Keratinocyte (primary cell): ENCODE measurements at regions not wholly inside any gene's neighbourhood (a gene's known extent, or its start where the extent isn't known, plus 50 kb on each side); places are given as distances from the start of the nearest gene placed in this dataset.

ENCODE experiments used
- DNase-seq: peaks from one replicate; pipeline ENCODE4 v3.0.0-alpha.2; 2011; ENCODE audit warnings: low read depth, missing footprints, low spot score
- FAIRE-seq: peaks from 2 replicates; lab custom pipeline; 2011; peaks lifted over from hg19 to GRCh38; lab: Jason Lieb, UNC
- H2AFZ ChIP-seq: 2 replicates; pipeline ENCODE4 v1.6.0; 2012; ENCODE audit warnings: low read length, control low read depth, inconsistent platforms; ENCODE audit not compliant: control insufficient read depth
- H3K27ac ChIP-seq: 2 replicates; pipeline ENCODE4 v1.5.1; 2011; ENCODE audit warnings: low read length; ENCODE audit not compliant: control insufficient read depth, insufficient read depth
- H3K27me3 ChIP-seq: 3 replicates; pipeline ENCODE4 v1.6.0; 2011; ENCODE audit warnings: low read length; ENCODE audit not compliant: control insufficient read depth, insufficient read depth; ENCODE audit errors: extremely low read depth
- H3K36me3 ChIP-seq, 2 experiments: 2 replicates in 1 of 2; 3 replicates in 1 of 2; pipeline ENCODE4 v1.5.1; 2011; ENCODE audit warnings: low read length in 2 of 2, mild to moderate bottlenecking in 1 of 2; ENCODE audit not compliant: control insufficient read depth in 2 of 2, insufficient read depth in 2 of 2; ENCODE audit errors: extremely low read depth in 1 of 2
- H3K4me1 ChIP-seq: 3 replicates; pipeline ENCODE4 v1.5.1; 2011; ENCODE audit warnings: low read length; ENCODE audit not compliant: control insufficient read depth, insufficient read depth; ENCODE audit errors: extremely low read depth
- H3K4me2 ChIP-seq: 3 replicates; pipeline ENCODE4 v1.6.0; 2011; ENCODE audit warnings: low read depth, low read length; ENCODE audit not compliant: control insufficient read depth, insufficient read depth; ENCODE audit errors: extremely low read depth
- H3K4me3 ChIP-seq, 3 experiments: fragments of 200-600 bp in 1 of 3; sonication (generic) in 1 of 3; 2 replicates in 2 of 3; 3 replicates in 1 of 3; pipeline ENCODE4 v1.5.1; 2011 to 2016; ENCODE audit warnings: low read length in 3 of 3, mild to moderate bottlenecking in 3 of 3, control low read depth in 2 of 3, inconsistent platforms in 1 of 3, low read depth in 1 of 3, mixed read lengths in 1 of 3, mixed run types in 1 of 3, moderate library complexity in 1 of 3; ENCODE audit not compliant: control insufficient read depth in 2 of 3, insufficient read depth in 2 of 3; ENCODE audit errors: extremely low read depth in 1 of 3
- H3K79me2 ChIP-seq: 2 replicates; pipeline ENCODE4 v1.6.0; 2012; ENCODE audit warnings: low read length; ENCODE audit not compliant: control insufficient read depth, insufficient read depth
- H3K9ac ChIP-seq: 3 replicates; pipeline ENCODE4 v1.6.0; 2011; ENCODE audit warnings: low read length; ENCODE audit not compliant: control insufficient read depth, insufficient read depth; ENCODE audit errors: extremely low read depth
- H3K9me1 ChIP-seq: 3 replicates; pipeline ENCODE4 v1.6.0; 2011; ENCODE audit warnings: low read length; ENCODE audit not compliant: control insufficient read depth, insufficient read depth; ENCODE audit errors: extremely low read depth
- H3K9me3 ChIP-seq: 2 replicates; pipeline ENCODE4 v1.5.1; 2012; ENCODE audit warnings: low read depth, low read length; ENCODE audit not compliant: control insufficient read depth
- H4K20me1 ChIP-seq: 3 replicates; pipeline ENCODE4 v1.6.0; 2011; ENCODE audit warnings: low read length; ENCODE audit not compliant: control insufficient read depth, insufficient read depth; ENCODE audit errors: extremely low read depth
- EZH2 ChIP-seq: IDR thresholded peaks from one replicate; pipeline ENCODE4 v1.6.1; 2012; ENCODE audit warnings: inconsistent platforms, mild to moderate bottlenecking, low read length, moderate library complexity
- dilution Hi-C: fragments of 300-500 bp; cut with MboI; formaldehyde crosslinking; loops from one replicate; pipeline ENCODE4 v1.7.0; 2020; ENCODE audit warnings: low sequenced_read_pairs; ENCODE audit not compliant: extremely low pct_ligation_motif_present
- TF ChIP-seq, protein P1 (sequence below), 3 experiments: IDR thresholded peaks in 1 of 3; conservative IDR thresholded peaks in 1 of 3; optimal IDR thresholded peaks in 1 of 3; 2 replicates in 2 of 3; 3 replicates in 1 of 3; pipeline versions ENCODE3 to v1.5.1; 2011; ENCODE audit warnings: low read length in 3 of 3, mild to moderate bottlenecking in 3 of 3, moderate library complexity in 2 of 3, control low read depth in 1 of 3, inconsistent platforms in 1 of 3; ENCODE audit not compliant: insufficient read depth in 2 of 3; ENCODE audit errors: extremely low read depth in 1 of 3

DNA sequence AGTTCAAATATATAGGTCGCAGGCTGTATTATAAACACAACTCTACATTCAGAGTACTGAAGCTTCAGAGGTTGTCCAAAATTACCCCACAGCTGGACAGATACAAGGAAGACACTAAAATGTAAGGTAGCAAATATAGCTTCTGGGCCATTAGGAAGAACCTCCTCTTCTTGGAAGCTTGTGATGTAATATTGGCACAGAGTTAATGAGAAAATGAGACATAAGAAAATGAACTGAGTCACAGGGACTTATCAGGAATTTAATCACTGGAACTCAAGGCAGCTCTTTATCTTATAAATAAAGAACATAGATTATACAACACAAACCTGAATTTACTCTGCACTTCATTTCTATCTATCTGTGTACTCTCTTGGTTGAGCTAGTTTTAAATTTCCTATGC lies 344.7 kb downstream of the PCDH10 start:
- Histone ChIP-seq H3K9ac (no peak overlapping the region), H3K27me3 (no peaks in the 10 kb centered on the region), H3K9me3 (no peaks in the 10 kb centered on the region), H3K36me3 (no peaks in the 10 kb centered on the region), H3K27ac (no peak overlapping the region), H3K4me1 (no peaks in the 10 kb centered on the region), H3K79me2 (no peaks in the 10 kb centered on the region), H3K4me3 (no peak overlapping the region), H3K4me2 (no peak overlapping the region), H3K9me1 (no peaks in the 10 kb centered on the region), H4K20me1 (no peaks in the 10 kb centered on the region), H2AFZ (no peak overlapping the region)
- no peak for FAIRE-seq
- DNase-seq = no peak
- dilution Hi-C loops = no loop called here
- TF ChIP-seq, protein P1, sequence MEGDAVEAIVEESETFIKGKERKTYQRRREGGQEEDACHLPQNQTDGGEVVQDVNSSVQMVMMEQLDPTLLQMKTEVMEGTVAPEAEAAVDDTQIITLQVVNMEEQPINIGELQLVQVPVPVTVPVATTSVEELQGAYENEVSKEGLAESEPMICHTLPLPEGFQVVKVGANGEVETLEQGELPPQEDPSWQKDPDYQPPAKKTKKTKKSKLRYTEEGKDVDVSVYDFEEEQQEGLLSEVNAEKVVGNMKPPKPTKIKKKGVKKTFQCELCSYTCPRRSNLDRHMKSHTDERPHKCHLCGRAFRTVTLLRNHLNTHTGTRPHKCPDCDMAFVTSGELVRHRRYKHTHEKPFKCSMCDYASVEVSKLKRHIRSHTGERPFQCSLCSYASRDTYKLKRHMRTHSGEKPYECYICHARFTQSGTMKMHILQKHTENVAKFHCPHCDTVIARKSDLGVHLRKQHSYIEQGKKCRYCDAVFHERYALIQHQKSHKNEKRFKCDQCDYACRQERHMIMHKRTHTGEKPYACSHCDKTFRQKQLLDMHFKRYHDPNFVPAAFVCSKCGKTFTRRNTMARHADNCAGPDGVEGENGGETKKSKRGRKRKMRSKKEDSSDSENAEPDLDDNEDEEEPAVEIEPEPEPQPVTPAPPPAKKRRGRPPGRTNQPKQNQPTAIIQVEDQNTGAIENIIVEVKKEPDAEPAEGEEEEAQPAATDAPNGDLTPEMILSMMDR (optimal IDR thresholded peaks at IDR 0.05 in 1 of 3, IDR thresholded peaks at IDR 0.05 in 1 of 3, conservative IDR thresholded peaks at IDR 0.05 in 1 of 3; ENCODE audit: extremely low read depth in 1 of 3, insufficient read depth in 2 of 3, low read length in 3 of 3) = no peak
- TF ChIP-seq EZH2 = no peak

DNA sequence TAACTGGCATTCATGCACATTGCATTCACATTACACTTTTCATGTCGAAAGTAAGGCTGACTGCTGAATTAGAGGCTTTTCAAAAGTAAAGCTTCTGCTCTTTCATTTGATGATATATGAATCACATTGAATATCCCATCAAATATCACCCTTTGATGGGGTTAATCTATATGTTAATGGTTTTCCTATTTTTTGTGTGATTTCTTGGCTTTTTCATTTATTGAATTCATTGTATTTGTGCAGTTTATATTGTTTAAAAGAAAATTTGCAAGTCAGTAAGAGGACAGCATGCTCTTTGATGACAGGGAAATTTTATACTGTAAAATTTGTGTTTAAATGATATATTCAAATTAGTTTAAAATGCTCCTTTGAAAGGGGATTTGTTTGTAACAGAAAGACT lies 344.1 kb downstream of the PCDH10 start:
- no peaks in the 10 kb centered on the region for H3K79me2 ChIP-seq
- FAIRE-seq = no peak
- no peaks in the 10 kb centered on the region for H3K36me3 ChIP-seq
- no peak overlapping the region for H3K4me3 ChIP-seq
- H3K9ac ChIP-seq = no peak overlapping the region
- no peaks in the 10 kb centered on the region for H3K4me1 ChIP-seq
- H3K9me1 ChIP-seq = no peaks in the 10 kb centered on the region
- H4K20me1 ChIP-seq = no peaks in the 10 kb centered on the region
- H3K4me2 ChIP-seq = no peak overlapping the region
- DNase-seq = no peak
- H2AFZ ChIP-seq = no peak overlapping the region
- H3K27ac ChIP-seq = no peak overlapping the region
- dilution Hi-C loops = no loop called here
- no peaks in the 10 kb centered on the region for H3K27me3 ChIP-seq
- no peaks in the 10 kb centered on the region for H3K9me3 ChIP-seq
- TF ChIP-seq EZH2 = no peak
- TF ChIP-seq, protein P1 (optimal IDR thresholded peaks at IDR 0.05 in 1 of 3, IDR thresholded peaks at IDR 0.05 in 1 of 3, conservative IDR thresholded peaks at IDR 0.05 in 1 of 3; ENCODE audit: extremely low read depth in 1 of 3, insufficient read depth in 2 of 3, low read length in 3 of 3) = no peak
